ENCODE measurements at regions not wholly inside any gene's neighbourhood (a gene's known extent, or its start where the extent isn't known, plus 50 kb on each side); places are given as distances from the start of the nearest gene placed in this dataset.

- TF ChIP-seq, protein P1, sequence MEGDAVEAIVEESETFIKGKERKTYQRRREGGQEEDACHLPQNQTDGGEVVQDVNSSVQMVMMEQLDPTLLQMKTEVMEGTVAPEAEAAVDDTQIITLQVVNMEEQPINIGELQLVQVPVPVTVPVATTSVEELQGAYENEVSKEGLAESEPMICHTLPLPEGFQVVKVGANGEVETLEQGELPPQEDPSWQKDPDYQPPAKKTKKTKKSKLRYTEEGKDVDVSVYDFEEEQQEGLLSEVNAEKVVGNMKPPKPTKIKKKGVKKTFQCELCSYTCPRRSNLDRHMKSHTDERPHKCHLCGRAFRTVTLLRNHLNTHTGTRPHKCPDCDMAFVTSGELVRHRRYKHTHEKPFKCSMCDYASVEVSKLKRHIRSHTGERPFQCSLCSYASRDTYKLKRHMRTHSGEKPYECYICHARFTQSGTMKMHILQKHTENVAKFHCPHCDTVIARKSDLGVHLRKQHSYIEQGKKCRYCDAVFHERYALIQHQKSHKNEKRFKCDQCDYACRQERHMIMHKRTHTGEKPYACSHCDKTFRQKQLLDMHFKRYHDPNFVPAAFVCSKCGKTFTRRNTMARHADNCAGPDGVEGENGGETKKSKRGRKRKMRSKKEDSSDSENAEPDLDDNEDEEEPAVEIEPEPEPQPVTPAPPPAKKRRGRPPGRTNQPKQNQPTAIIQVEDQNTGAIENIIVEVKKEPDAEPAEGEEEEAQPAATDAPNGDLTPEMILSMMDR (IDR thresholded peaks at IDR 0.05) = no peak
- TF ChIP-seq EZH2 (IDR thresholded peaks at IDR 0.05) (no peak), EZH2phosphoT487 (IDR thresholded peaks at IDR 0.05) (no peak)
Measured at GRCh38 chr11:129739339-129739738, 76.3 kb upstream of the TMEM45B start.

Data from neural progenitor cell (in vitro differentiated cells).